ENCODE measurements at regions not wholly inside any gene's neighbourhood (a gene's known extent, or its start where the extent isn't known, plus 50 kb on each side); places are given as distances from the start of the nearest gene placed in this dataset.

DNA sequence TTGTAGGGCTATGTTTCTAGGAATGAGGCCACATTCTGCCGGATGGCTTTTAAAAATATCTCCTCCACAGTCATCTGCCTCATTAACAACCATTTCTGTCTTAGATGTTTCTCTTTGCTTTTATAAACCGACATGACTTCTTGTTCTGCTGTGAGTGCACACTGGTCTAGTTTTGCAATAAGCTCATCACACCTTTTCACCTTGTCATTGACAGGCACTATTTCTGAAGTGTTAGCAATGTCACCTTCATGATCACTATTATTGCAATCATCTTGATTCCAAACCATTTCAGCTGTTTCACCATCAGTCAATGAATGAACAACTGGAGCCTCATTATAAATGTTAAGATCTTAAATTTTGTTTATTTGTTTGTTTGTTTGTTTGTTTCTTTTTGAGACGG lies 523.7 kb upstream of the DSEL start:
- TF ChIP-seq, protein P1, sequence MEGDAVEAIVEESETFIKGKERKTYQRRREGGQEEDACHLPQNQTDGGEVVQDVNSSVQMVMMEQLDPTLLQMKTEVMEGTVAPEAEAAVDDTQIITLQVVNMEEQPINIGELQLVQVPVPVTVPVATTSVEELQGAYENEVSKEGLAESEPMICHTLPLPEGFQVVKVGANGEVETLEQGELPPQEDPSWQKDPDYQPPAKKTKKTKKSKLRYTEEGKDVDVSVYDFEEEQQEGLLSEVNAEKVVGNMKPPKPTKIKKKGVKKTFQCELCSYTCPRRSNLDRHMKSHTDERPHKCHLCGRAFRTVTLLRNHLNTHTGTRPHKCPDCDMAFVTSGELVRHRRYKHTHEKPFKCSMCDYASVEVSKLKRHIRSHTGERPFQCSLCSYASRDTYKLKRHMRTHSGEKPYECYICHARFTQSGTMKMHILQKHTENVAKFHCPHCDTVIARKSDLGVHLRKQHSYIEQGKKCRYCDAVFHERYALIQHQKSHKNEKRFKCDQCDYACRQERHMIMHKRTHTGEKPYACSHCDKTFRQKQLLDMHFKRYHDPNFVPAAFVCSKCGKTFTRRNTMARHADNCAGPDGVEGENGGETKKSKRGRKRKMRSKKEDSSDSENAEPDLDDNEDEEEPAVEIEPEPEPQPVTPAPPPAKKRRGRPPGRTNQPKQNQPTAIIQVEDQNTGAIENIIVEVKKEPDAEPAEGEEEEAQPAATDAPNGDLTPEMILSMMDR (IDR thresholded peaks at IDR 0.05; ENCODE audit: low read length) = no peak
- TF ChIP-seq EZH2 (IDR thresholded peaks at IDR 0.05; ENCODE audit: borderline replicate concordance, low read length) = no peak
- Histone ChIP-seq H3K79me2 (ENCODE audit: insufficient read depth, low read length) (no peaks in the 10 kb centered on the region), H3K4me3 (ENCODE audit: low read depth, low read length, poor library complexity, severe bottlenecking) (no peak overlapping the region), H2AFZ (ENCODE audit: low read length) (no peak overlapping the region), H3K36me3 (ENCODE audit: insufficient read depth, low read length) (no peaks in the 10 kb centered on the region), H3F3A (ENCODE audit: insufficient read depth, low read length) (no peaks in the 10 kb centered on the region), H3K4me1 (ENCODE audit: insufficient read depth, low read length, severe bottlenecking) (no peaks in the 10 kb centered on the region), H3K9me2 (ENCODE audit: low read depth, low read length) (no peaks in the 10 kb centered on the region), H4K20me1 (ENCODE audit: insufficient read depth, low read length) (no peaks in the 10 kb centered on the region), H3K4me2 (ENCODE audit: low read length) (no peak overlapping the region), H3K27ac (ENCODE audit: low read depth, low read length, poor library complexity, severe bottlenecking) (no peak overlapping the region), H3K9me3 (ENCODE audit: low read length) (no peaks in the 10 kb centered on the region), H3K27me3 (ENCODE audit: insufficient read depth, low read length) (no peaks in the 10 kb centered on the region), H3K9ac (ENCODE audit: low read length) (no peak overlapping the region)

DNA sequence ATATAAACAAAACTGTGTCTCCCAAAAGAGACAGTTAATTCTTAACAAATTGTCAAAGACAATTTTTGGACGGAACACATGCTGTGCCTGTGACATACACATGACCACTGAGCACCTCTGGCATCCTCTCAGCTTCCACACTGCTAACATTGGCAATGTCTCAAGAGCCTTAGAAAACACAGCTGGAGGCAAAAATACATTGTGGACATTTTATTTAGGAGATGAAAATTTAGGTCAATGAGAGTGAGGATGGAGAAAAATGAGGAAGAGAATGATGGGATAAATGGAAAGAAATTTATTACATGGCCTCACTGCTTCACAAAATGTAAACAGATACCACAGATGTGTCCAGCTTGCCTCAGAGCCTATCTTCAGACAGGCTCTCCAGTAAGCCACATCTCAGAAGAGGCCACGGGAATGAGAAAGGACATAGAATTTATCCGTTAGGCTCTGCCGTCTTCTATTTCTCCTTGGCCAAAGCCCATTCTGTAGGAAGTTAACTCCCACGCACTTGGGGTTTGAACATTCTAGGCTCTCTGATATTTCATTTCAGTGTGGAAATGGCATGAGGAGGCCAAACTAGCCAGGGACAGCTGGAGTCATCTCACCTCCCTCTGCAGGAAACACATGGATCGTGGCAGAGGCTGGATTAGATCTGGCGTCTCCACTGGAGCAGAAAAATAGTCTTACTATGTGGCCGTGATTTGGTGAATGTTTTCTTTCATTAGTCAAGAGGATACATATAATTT lies 519.4 kb upstream of the DSEL start:
- Histone ChIP-seq H3K27ac (ENCODE audit: low read depth, low read length, poor library complexity, severe bottlenecking) (no peak overlapping the region), H3K36me3 (ENCODE audit: insufficient read depth, low read length) (no peaks in the 10 kb centered on the region), H2AFZ (ENCODE audit: low read length) (no peak overlapping the region)

DNA sequence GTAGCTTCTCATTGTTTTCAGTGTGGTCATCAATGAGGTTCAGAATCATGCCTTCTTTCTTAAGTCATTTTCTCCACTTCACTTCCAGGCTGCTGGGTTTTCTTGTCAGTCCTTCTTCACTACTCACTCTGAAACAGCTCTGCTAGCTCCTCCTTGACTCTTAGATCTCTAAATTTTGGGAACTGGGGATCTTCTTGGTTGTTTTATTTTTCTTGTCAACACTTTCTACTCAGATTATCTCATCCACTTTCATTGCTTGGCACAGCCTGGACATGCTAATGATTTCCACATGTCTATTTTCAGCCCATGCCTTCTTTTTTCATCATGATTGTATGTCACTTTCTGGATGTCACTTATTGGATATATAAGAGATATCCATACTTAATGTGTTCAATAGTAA lies 517.8 kb upstream of the DSEL start:
- H3K4me3 ChIP-seq (ENCODE audit: low read depth, low read length, poor library complexity, severe bottlenecking) = no peak overlapping the region
- no peaks in the 10 kb centered on the region for H4K20me1 ChIP-seq (ENCODE audit: insufficient read depth, low read length)
- H3K4me2 ChIP-seq (ENCODE audit: low read length) = no peak overlapping the region
- no peak overlapping the region for H3K27ac ChIP-seq (ENCODE audit: low read depth, low read length, poor library complexity, severe bottlenecking)
- H3K4me1 ChIP-seq (ENCODE audit: insufficient read depth, low read length, severe bottlenecking) = no peaks in the 10 kb centered on the region
- TF ChIP-seq, protein P1 (IDR thresholded peaks at IDR 0.05; ENCODE audit: low read length) = no peak
- TF ChIP-seq EZH2 (IDR thresholded peaks at IDR 0.05; ENCODE audit: borderline replicate concordance, low read length) = no peak
- no peak overlapping the region for H3K9ac ChIP-seq (ENCODE audit: low read length)
- H2AFZ ChIP-seq (ENCODE audit: low read length) = no peak overlapping the region
- no peaks in the 10 kb centered on the region for H3F3A ChIP-seq (ENCODE audit: insufficient read depth, low read length)
- no peaks in the 10 kb centered on the region for H3K79me2 ChIP-seq (ENCODE audit: insufficient read depth, low read length)
- H3K9me3 ChIP-seq (ENCODE audit: low read length) = no peaks in the 10 kb centered on the region
- H3K36me3 ChIP-seq (ENCODE audit: insufficient read depth, low read length) = no peaks in the 10 kb centered on the region
- H3K9me2 ChIP-seq (ENCODE audit: low read depth, low read length) = no peaks in the 10 kb centered on the region
- H3K27me3 ChIP-seq (ENCODE audit: insufficient read depth, low read length) = no peaks in the 10 kb centered on the region

More for the DNA sequence above, 519.4 kb upstream of the DSEL start:
- Histone ChIP-seq H3K27me3 (ENCODE audit: insufficient read depth, low read length) (no peaks in the 10 kb centered on the region), H3K79me2 (ENCODE audit: insufficient read depth, low read length) (no peaks in the 10 kb centered on the region), H3K9me3 (ENCODE audit: low read length) (no peaks in the 10 kb centered on the region), H3F3A (ENCODE audit: insufficient read depth, low read length) (no peaks in the 10 kb centered on the region), H4K20me1 (ENCODE audit: insufficient read depth, low read length) (no peaks in the 10 kb centered on the region), H3K4me1 (ENCODE audit: insufficient read depth, low read length, severe bottlenecking) (no peaks in the 10 kb centered on the region), H3K4me3 (ENCODE audit: low read depth, low read length, poor library complexity, severe bottlenecking) (no peak overlapping the region), H3K4me2 (ENCODE audit: low read length) (no peak overlapping the region), H3K9ac (ENCODE audit: low read length) (no peak overlapping the region), H3K9me2 (ENCODE audit: low read depth, low read length) (no peaks in the 10 kb centered on the region)
- TF ChIP-seq EZH2 (IDR thresholded peaks at IDR 0.05; ENCODE audit: borderline replicate concordance, low read length) = no peak
- TF ChIP-seq, protein P1 (IDR thresholded peaks at IDR 0.05; ENCODE audit: low read length) = no peak

All from OCI-LY1 (cell line).